Osteocyte (in vitro differentiated cells): ENCODE measurements at regions not wholly inside any gene's neighbourhood (a gene's known extent, or its start where the extent isn't known, plus 50 kb on each side); places are given as distances from the start of the nearest gene placed in this dataset.

Experiments
- DNase-seq: peaks from one replicate; pipeline ENCODE4 v3.0.0; 2021; ENCODE audit warnings: mixed read lengths; ENCODE audit not compliant: unreplicated experiment; ENCODE audit errors: extremely low spot score
- H3K27ac Mint-ChIP-seq: one replicate; pipeline ENCODE4 v1.8.0; 2021; ENCODE audit warnings: mild to moderate bottlenecking, mixed read lengths; ENCODE audit not compliant: unreplicated experiment
- H3K27me3 Mint-ChIP-seq: one replicate; pipeline ENCODE4 v1.8.0; 2021; ENCODE audit warnings: mixed read lengths; ENCODE audit not compliant: unreplicated experiment
- H3K36me3 Mint-ChIP-seq: one replicate; pipeline ENCODE4 v1.8.0; 2021; ENCODE audit warnings: mixed read lengths; ENCODE audit not compliant: unreplicated experiment
- H3K4me1 Mint-ChIP-seq: one replicate; pipeline ENCODE4 v1.8.0; 2021; ENCODE audit warnings: mixed read lengths; ENCODE audit not compliant: unreplicated experiment
- H3K4me3 Mint-ChIP-seq: one replicate; pipeline ENCODE4 v1.8.0; 2021; ENCODE audit warnings: mild to moderate bottlenecking, moderate library complexity, mixed read lengths; ENCODE audit not compliant: unreplicated experiment
- H3K9me3 Mint-ChIP-seq: one replicate; pipeline ENCODE4 v1.8.0; 2021; ENCODE audit warnings: mixed read lengths; ENCODE audit not compliant: unreplicated experiment
- TF ChIP-seq, protein P1 (sequence below): fragments of 200-600 bp; sonication (generic); IDR thresholded peaks from 2 replicates; pipeline ENCODE4 v1.5.0; 2021; ENCODE audit warnings: antibody characterized with exemption, mild to moderate bottlenecking, moderate library complexity

DNA sequence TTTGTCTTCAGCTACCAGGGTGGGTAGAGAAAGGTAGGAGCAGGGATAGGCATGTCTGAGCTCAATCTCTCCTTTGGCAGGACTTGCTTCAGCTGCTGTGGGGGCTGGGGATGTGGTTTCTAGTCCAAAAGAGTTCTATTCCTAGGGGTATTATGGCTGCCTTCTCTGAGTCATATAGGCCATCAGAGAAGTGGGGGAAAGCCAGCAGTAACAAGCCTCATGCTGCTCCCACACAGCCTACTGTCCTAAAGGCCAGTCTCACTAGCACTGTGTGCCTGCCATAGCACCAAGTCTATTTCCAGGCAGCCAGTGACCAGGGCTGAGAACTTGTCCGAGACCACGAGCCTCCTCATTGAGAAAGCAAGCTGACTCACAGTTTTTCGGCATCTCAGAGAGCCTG, 270.6 kb downstream of the DCAF12L2 start:
- TF ChIP-seq, protein P1, sequence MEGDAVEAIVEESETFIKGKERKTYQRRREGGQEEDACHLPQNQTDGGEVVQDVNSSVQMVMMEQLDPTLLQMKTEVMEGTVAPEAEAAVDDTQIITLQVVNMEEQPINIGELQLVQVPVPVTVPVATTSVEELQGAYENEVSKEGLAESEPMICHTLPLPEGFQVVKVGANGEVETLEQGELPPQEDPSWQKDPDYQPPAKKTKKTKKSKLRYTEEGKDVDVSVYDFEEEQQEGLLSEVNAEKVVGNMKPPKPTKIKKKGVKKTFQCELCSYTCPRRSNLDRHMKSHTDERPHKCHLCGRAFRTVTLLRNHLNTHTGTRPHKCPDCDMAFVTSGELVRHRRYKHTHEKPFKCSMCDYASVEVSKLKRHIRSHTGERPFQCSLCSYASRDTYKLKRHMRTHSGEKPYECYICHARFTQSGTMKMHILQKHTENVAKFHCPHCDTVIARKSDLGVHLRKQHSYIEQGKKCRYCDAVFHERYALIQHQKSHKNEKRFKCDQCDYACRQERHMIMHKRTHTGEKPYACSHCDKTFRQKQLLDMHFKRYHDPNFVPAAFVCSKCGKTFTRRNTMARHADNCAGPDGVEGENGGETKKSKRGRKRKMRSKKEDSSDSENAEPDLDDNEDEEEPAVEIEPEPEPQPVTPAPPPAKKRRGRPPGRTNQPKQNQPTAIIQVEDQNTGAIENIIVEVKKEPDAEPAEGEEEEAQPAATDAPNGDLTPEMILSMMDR: no peak
- H3K27ac Mint-ChIP-seq: no peak overlapping the region
- no peak overlapping the region for H3K4me3 Mint-ChIP-seq
- no peak for DNase-seq
- peaks cover 64% of the 10 kb centered on the region for H3K9me3 Mint-ChIP-seq
- H3K27me3 Mint-ChIP-seq: no peaks in the 10 kb centered on the region
- H3K4me1 Mint-ChIP-seq: no peaks in the 10 kb centered on the region
- H3K36me3 Mint-ChIP-seq: no peaks in the 10 kb centered on the region

DNA sequence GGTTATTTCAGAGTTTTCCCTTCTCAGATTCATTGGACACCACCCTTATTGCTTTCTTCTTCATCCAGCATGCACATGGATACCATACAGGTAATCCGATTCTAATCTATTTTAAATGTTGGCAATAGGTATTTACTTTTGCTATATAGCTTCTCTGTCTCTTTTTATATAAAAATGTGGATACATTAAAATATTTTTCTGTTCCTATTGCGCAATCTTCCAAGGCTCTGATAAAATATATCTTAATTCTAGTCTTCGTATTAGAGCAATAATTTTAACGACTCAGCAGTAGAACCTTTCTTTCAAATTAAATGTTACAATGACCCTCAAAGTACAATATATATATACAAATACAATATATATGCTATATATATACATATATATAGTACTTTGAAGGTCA, 239.8 kb downstream of the DCAF12L2 start:
- no peaks in the 10 kb centered on the region for H3K36me3 Mint-ChIP-seq
- DNase-seq: no peak
- H3K4me1 Mint-ChIP-seq: no peaks in the 10 kb centered on the region
- TF ChIP-seq, protein P1: no peak
- H3K27ac Mint-ChIP-seq: no peak overlapping the region
- H3K4me3 Mint-ChIP-seq: no peak overlapping the region
- no peaks in the 10 kb centered on the region for H3K27me3 Mint-ChIP-seq
- peaks cover 43% of the 10 kb centered on the region for H3K9me3 Mint-ChIP-seq

DNA sequence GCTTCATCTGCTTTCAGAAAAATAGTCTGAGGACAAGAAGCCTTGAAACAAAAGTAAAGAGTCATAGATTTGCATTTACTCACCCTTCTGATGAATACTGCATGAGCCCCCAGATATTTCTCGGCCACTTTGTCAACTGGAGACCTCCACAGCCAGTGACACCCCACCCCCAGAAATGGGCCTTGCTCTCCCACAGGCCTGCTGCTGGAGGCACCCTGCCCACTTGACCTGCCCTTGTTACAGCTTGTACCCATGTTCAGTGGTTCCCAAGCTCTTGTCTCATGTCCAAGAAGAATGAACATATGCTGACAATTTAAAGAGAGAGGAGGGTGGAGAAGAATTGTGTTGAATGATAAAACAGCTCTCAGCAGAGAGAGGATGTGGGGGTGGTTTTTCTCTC, 225.1 kb downstream of the DCAF12L2 start:
- Mint-ChIP-seq H3K36me3 (no peaks in the 10 kb centered on the region), H3K9me3 (peaks cover 39% of the 10 kb centered on the region), H3K27ac (no peak overlapping the region), H3K4me3 (no peak overlapping the region), H3K27me3 (no peaks in the 10 kb centered on the region), H3K4me1 (no peaks in the 10 kb centered on the region)
- DNase-seq: no peak
- TF ChIP-seq, protein P1: no peak

DNA sequence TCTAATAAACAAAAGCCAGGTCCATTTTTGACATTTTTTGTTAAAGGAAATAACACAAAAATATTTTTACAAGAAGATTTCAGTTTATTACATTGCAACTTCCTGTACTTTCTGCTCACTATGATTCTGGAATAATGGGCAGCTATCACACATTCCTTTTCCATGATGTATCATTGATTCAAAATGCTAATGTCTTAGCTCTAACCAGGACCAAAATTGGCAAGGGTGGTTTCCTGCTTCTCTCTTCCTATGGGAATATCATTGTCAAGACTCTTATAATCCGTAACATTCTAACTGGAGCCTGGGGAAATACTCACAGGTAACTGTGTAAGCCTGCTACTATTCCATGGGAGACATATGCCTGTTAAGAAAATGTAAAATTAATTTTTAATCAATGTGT, 218.6 kb downstream of the DCAF12L2 start:
- no peak for DNase-seq
- Mint-ChIP-seq H3K27ac (no peak overlapping the region), H3K9me3 (peaks cover 57% of the 10 kb centered on the region), H3K36me3 (no peaks in the 10 kb centered on the region), H3K27me3 (no peaks in the 10 kb centered on the region), H3K4me3 (no peak overlapping the region), H3K4me1 (no peaks in the 10 kb centered on the region)
- TF ChIP-seq, protein P1: no peak

DNA sequence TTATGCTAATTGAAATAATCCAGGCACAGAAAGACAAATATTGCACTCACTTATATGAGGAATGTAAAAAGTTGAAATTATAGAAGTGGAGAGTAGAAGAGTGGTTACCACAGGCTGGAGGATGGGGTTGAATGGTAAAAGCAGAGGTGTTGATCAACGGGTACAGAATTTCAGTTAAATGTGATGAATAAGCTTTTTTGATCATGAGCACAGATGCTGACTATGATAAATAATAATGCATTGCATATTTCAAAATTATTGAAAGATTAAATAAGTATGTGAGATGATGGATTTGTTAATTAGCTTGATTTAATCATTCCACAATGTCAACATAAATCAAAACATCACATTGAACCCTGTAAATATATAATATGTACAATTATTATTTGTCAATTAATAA, 213.1 kb downstream of the DCAF12L2 start:
- Mint-ChIP-seq H3K9me3 (peaks cover 32% of the 10 kb centered on the region), H3K27me3 (no peaks in the 10 kb centered on the region), H3K36me3 (no peaks in the 10 kb centered on the region), H3K4me3 (no peak overlapping the region), H3K27ac (no peak overlapping the region), H3K4me1 (no peaks in the 10 kb centered on the region)
- TF ChIP-seq, protein P1: no peak
- no peak for DNase-seq
